Endodermal cell (in vitro differentiated cells): ENCODE measurements at regions not wholly inside any gene's neighbourhood (a gene's known extent, or its start where the extent isn't known, plus 50 kb on each side); places are given as distances from the start of the nearest gene placed in this dataset.
A peak's percentile ranks its signal among the peaks of the same experiment; 100 is the strongest.

ENCODE experiments used
- DNase-seq: peaks from one replicate; pipeline ENCODE4 v3.0.0-alpha.2; 2017
- H3K27ac ChIP-seq: 2 replicates; pipeline ENCODE4 v1.5.1; 2013; ENCODE audit warnings: mild to moderate bottlenecking, low read depth, low read length, moderate library complexity
- H3K27me3 ChIP-seq: 2 replicates; pipeline ENCODE4 v1.6.1; 2013; ENCODE audit warnings: mild to moderate bottlenecking, low read length, moderate library complexity; ENCODE audit not compliant: insufficient read depth, control insufficient read depth, poor library complexity, severe bottlenecking
- H3K36me3 ChIP-seq: 2 replicates; pipeline ENCODE4 v1.7.0; 2013; ENCODE audit warnings: mild to moderate bottlenecking, low read length, moderate library complexity; ENCODE audit not compliant: control insufficient read depth, insufficient read depth
- H3K4me1 ChIP-seq: one replicate; pipeline ENCODE4 v1.7.0; 2013; ENCODE audit warnings: low read length; ENCODE audit not compliant: control insufficient read depth, insufficient read depth
- H3K4me3 ChIP-seq: 2 replicates; pipeline ENCODE4 v1.5.1; 2013; ENCODE audit warnings: mild to moderate bottlenecking, low read length, moderate library complexity
- H3K9ac ChIP-seq: 2 replicates; pipeline ENCODE4 v1.6.1; 2013; ENCODE audit warnings: mild to moderate bottlenecking, low read length, moderate library complexity; ENCODE audit not compliant: poor library complexity, severe bottlenecking; ENCODE audit errors: extremely low read depth
- H3K9me3 ChIP-seq: 2 replicates; pipeline ENCODE4 v1.6.1; 2013; ENCODE audit warnings: mild to moderate bottlenecking, low read length, moderate library complexity; ENCODE audit not compliant: control insufficient read depth
- H3K27ac Mint-ChIP-seq: 2 replicates; pipeline ENCODE4 v1.8.0; 2020; ENCODE audit warnings: mixed read lengths
- H3K27me3 Mint-ChIP-seq: 2 replicates; pipeline ENCODE4 v1.8.0; 2021; ENCODE audit warnings: mild to moderate bottlenecking, mixed read lengths; ENCODE audit not compliant: insufficient read depth
- H3K36me3 Mint-ChIP-seq: 2 replicates; pipeline ENCODE4 v1.8.0; 2020; ENCODE audit warnings: low read depth, mixed read lengths
- H3K4me1 Mint-ChIP-seq: 2 replicates; pipeline ENCODE4 v1.8.0; 2020; ENCODE audit warnings: mixed read lengths
- H3K4me3 Mint-ChIP-seq: 2 replicates; pipeline ENCODE4 v1.8.0; 2020; ENCODE audit warnings: mild to moderate bottlenecking, moderate library complexity, mixed read lengths
- H3K9me3 Mint-ChIP-seq: 2 replicates; pipeline ENCODE4 v1.8.0; 2020; ENCODE audit warnings: mild to moderate bottlenecking, mixed read lengths
- CTCF ChIP-seq: fragments of 200-600 bp; sonication (generic); conservative IDR thresholded peaks from 2 replicates; pipeline ENCODE4 v1.5.0; 2021; ENCODE audit warnings: antibody characterized with exemption, mild to moderate bottlenecking
- WGBS, 2 experiments: methylation state at CpG; one replicate each; pipeline versions ENCODE4 v1.1.5 to v1.1.7; 2013; ENCODE audit warnings: missing lambda C conversion rate in 2 of 2, mixed read lengths in 1 of 2; ENCODE audit not compliant: insufficient coverage in 1 of 2, insufficient read length in 1 of 2; 5-methylcytosine and 5-hydroxymethylcytosine counted together

- H3K36me3 ChIP-seq: no peaks in the 10 kb centered on the region
- H3K27ac ChIP-seq: no peak overlapping the region
- H3K4me1 ChIP-seq: no peaks in the 10 kb centered on the region
- no peaks in the 10 kb centered on the region for H3K27me3 ChIP-seq
- no peak overlapping the region for H3K9ac ChIP-seq
- no peak for TF ChIP-seq CTCF
- H3K4me3 ChIP-seq: no peak overlapping the region
- no CpG with 5 or more reads among the region's 1 CpG for WGBS, 2 experiments
- Mint-ChIP-seq H3K36me3 (no peaks in the 10 kb centered on the region), H3K9me3 (peaks cover 2% of the 10 kb centered on the region), H3K4me1 (peaks cover 10% of the 10 kb centered on the region), H3K27me3 (no peaks in the 10 kb centered on the region), H3K4me3 (no peak overlapping the region), H3K27ac (no peak overlapping the region)
- no peak for DNase-seq
- H3K9me3 ChIP-seq: no peaks in the 10 kb centered on the region
Observed at GRCh38 chr12:71283883-71284282, 126.1 kb upstream of the TSPAN8 start.

GRCh38 chr12:71282925-71283324, 125.1 kb upstream of the TSPAN8 start:
- Histone ChIP-seq H3K36me3 (no peaks in the 10 kb centered on the region), H3K27ac (no peak overlapping the region), H3K27me3 (no peaks in the 10 kb centered on the region), H3K4me1 (no peaks in the 10 kb centered on the region), H3K4me3 (no peak overlapping the region), H3K9ac (no peak overlapping the region), H3K9me3 (no peaks in the 10 kb centered on the region)
- WGBS, 2 experiments: 92% methylated on average over 4 of the region's 5 CpGs; no CpG with 5 or more reads in 1 of the 2 experiments
- no peak for DNase-seq
- no peak for TF ChIP-seq CTCF
- H3K27ac Mint-ChIP-seq: no peak overlapping the region
- no peak overlapping the region for H3K4me3 Mint-ChIP-seq
- no peaks in the 10 kb centered on the region for H3K36me3 Mint-ChIP-seq
- H3K27me3 Mint-ChIP-seq: no peaks in the 10 kb centered on the region
- H3K9me3 Mint-ChIP-seq: peaks cover 2% of the 10 kb centered on the region
- peaks cover 10% of the 10 kb centered on the region for H3K4me1 Mint-ChIP-seq

- 71 to 75% methylated on average over 2 to 3 of the region's 4 CpGs for WGBS, 2 experiments
- DNase-seq: peak; percentile 82
- H3K4me1 Mint-ChIP-seq: peaks cover 10% of the 10 kb centered on the region
Observed at GRCh38 chr12:71282020-71282419, 124.2 kb upstream of the TSPAN8 start.

More at GRCh38 chr12:71282020-71282419, 124.2 kb upstream of the TSPAN8 start:
- Histone ChIP-seq H3K4me1 (no peaks in the 10 kb centered on the region), H3K27ac (no peak overlapping the region), H3K36me3 (no peaks in the 10 kb centered on the region), H3K4me3 (no peak overlapping the region), H3K9ac (no peak overlapping the region), H3K9me3 (no peaks in the 10 kb centered on the region), H3K27me3 (no peaks in the 10 kb centered on the region)
- H3K4me3 Mint-ChIP-seq: no peak overlapping the region
- H3K27me3 Mint-ChIP-seq: no peaks in the 10 kb centered on the region
- H3K27ac Mint-ChIP-seq: no peak overlapping the region
- TF ChIP-seq CTCF: no peak
- no peaks in the 10 kb centered on the region for H3K36me3 Mint-ChIP-seq
- H3K9me3 Mint-ChIP-seq: peaks cover 2% of the 10 kb centered on the region
